Left colon (tissue), 2 donors: ENCODE measurements at regions not wholly inside any gene's neighbourhood (a gene's known extent, or its start where the extent isn't known, plus 50 kb on each side); places are given as distances from the start of the nearest gene placed in this dataset.

ENCODE experiments used
- ATAC-seq: fragments of 200-7000 bp; cut with Tn5 transposase; one replicate; pipeline ENCODE4 v1.9.1; 2020; ENCODE audit warnings: mild to moderate bottlenecking, moderate library complexity
- DNase-seq, 2 donors: peaks; one replicate each; pipeline ENCODE4 v3.0.0-alpha.2; 2020
- intact Hi-C, 2 donors: fragments of 100-400 bp; cut with DNase I in 1 of 2; cut with micrococcal nuclease in 1 of 2; formaldehyde crosslinking; loops; one replicate each; pipeline versions ENCODE4 v1.11.2 to v1.14.0; 2022; cut with DNase I, micrococcal nuclease
- donor health status: DM: no; HTN: no; CAD: no.
- donor health status: DM: yes; HTN: yes; CAD: no.

DNA sequence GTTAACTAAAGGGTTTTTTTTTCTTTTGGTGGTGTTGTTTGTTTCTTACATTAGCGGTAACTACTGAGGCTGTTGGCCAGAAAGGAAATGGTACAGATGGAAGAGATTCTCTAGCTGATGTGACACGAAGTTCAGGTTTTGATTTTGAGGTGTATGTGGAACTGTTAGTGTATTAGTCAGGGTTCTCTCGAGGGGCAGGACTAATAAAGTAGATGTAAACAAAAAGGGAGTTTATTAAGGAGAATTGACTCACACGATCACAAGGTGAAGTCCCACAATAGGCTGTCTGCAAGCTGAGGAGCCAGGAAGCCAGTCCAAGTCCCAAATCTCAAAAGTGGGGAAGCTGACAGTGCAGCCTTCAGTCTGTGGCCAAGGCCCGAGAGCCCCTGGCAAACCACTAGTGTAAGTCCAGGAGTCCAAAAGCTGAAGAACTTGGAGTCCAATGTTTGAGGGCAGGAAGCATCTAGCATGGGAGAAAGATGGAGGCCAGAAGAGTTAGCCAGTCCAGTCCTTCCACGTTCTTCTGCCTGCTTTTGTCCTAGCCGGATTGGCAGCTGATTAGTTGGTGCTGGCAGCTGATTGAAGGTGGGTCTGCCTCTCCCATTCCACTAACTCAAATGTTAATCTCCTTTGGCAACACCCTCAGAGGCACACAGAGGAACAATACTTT, 577.6 kb downstream of the EFNB2 start:
- DNase-seq (no peak), ATAC-seq (no peak)
- intact Hi-C loops: no loop called here

DNA sequence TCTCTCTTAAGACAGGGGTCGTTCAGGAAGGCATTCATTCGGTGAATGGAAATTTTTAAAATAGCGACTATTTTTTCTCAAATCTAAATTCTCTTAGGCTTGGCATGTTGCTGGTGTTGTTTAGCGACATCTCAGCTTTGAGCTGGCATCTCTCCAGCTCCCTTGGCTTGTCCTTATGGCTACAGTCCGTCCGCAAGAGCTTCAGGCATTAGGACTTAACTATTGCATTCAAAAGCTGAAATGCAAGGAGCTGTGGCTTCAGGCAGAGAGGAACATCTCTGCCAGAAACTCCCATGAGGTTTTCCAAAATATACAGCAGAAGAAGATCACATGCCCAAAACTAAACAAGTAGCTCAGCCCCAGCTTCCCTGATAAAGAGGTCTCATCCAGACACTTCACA, 578.5 kb downstream of the EFNB2 start:
- ATAC-seq (no peak), DNase-seq (no peak)
- intact Hi-C loops: no loop called here

DNA sequence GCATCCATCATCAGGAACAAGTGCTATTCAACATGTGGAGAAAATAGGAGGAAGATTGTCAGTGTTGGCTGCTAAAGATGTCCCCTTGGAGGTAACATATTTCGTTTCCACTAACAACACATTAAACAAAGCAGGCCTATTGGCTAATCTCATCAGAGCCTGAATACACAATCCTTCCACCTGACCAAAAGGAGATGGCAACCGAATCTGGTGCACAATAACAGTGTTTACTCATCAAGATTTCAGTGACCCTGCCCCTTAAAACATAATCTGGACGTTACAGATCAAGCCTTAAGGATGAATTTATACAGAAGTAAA, 582.5 kb downstream of the EFNB2 start:
- intact Hi-C loops: no loop called here
- ATAC-seq (no peak), DNase-seq (no peak)

DNA sequence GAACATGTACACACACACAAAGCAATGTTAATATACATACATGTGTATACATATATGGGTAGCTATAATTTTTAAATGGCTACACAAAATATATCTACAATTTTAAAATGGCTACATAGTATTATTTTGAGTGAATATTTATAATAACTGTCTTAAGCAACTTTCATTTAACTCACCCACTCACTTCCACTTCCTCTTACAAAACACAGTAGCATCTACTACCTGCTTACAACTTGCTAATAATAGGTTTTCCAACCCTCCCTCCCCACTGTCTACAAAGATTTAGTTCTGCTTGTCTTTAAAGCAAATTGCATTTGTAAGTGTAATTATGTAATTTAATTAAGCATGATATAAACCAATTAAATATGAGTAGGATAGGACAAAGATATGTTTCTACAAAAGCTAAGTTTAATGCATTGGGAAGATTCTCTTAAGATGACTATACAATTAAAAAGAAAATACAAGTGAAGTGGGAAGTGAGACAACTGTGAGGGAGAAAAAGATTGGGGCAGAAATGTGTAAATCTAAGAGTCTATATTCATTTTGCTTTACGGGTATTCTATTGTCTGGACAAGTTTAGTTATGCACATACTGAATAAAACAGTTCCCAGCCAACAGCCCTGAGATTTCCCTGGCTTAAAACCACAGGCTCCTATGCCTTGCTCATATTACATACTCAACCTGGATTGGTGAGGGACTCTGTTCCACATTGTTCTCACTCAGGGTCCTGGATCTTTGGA, 583.1 kb downstream of the EFNB2 start:
- no peak for ATAC-seq
- no peak for DNase-seq
- intact Hi-C loops: no loop called here

DNA sequence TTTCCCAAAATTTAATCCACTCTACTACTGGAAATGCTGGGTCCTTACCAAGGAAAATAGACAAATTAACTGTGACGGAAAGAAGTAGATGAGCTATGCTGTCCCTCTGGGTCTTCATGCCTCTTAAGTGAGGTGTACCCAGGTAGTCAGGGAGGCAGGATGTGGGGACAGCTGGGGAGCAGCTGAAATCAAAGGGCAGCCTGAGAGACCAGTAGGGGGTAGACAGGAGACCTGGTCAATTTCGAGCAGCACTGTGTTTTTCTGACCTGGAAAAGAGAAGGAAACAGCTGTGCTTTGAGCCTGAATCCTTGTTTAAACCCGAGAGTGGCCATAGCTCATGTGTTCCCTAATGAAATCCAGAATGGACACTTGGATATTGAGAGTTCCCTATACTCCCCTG, 587.3 kb downstream of the EFNB2 start:
- ATAC-seq: no peak
- DNase-seq: no peak
- intact Hi-C loops: no loop called here

DNA sequence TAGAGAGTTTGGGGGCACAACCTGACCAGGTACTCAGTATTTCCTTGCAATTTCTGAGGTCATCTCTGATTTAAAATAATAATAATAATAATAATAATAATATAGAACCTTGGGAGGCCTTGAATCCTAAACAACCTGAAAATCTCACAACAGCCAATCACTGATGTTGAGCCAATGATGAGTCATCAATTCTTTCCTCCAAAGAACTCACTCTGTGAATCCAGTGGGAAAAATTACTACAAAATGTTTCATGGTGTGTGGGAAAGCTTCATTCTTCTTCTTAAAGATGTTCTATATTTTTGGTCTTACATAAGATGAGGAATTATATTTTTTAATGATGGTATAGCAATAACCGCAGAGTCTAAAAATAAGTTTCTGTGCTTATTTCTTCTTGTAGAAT, 594.6 kb downstream of the EFNB2 start:
- DNase-seq (no peak), ATAC-seq (no peak)
- intact Hi-C loops: no loop called here

DNA sequence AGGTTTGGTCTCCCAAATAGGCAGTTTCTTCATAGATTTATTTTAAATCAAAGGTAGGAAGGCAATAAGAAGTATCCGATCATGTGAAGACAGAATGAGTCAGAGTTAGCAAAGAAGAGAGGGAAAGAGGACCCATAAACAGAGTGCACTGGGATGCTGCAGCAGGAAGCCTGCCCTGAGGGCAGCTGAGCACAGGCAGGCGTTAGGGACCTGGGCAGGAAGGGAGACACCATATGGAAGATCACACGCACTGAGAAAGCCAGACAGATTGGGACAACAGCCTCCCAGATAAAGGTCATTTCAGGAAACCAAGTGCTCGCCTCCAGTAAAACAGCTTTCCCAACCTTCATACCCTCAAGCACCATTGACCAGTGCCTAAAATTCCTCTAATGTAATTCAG, 598.0 kb downstream of the EFNB2 start:
- DNase-seq: no peak
- no peak for ATAC-seq
- intact Hi-C loops: no loop called here

DNA sequence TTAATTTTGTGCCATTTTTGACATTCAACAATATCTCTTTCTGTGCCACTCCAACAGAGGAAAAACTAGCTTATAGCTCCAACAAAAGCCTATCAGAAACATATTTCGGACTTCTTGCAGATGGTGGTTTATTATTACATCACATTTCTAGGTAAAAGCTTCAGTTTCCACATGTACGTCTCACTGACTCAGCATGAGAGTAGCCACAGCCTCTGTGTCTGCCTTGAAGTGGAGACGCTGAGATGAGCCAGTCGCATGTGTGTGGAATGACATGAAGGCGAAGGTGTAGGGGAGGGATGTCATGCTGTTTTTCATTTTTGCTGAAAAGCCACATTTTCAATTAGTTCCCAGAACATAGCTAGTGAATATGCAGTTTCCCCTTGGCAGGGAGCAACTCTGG, 598.6 kb downstream of the EFNB2 start:
- intact Hi-C loops: no loop called here
- no peak for DNase-seq
- ATAC-seq: no peak

DNA sequence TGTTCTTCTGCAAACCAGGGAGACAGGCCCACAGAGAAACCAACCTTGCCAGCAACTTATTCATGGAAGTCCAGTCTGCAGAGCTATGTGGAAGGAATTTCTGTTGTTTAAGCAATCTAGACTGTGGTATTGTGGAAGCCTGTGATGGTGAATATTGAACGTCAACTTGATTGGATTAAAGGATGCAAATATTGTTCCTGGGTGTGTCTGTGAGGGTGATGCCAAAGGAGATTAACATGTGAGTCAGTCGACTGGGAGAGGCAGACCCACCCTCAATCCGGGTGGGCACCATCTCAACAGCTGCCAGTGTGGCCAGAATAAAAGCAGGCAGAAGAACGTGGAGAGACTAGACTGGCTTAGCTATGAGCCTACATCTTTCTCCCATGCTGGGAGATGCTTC, 606.0 kb downstream of the EFNB2 start:
- ATAC-seq: no peak
- DNase-seq: no peak
- intact Hi-C loops: no loop called here

DNA sequence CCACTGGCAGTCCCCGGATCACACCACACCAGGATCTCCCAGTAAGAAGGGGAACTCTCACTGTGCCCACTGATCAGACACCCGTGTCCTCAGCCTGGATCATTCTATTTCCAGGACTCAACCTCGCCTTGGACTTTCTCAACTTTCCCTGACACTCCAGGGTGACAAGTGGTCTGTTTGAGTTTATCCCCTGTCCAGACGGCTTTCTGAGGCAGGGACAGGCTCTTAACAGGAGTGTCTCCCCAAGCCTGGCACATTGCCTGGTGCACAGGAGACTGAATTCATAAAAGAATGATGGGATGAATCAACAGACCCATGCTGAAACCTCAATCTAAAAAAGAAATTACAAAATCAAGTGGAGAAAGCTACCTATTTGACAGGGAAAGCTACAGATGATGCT, 606.6 kb downstream of the EFNB2 start:
- intact Hi-C loops: no loop called here
- no peak for ATAC-seq
- DNase-seq: no peak

DNA sequence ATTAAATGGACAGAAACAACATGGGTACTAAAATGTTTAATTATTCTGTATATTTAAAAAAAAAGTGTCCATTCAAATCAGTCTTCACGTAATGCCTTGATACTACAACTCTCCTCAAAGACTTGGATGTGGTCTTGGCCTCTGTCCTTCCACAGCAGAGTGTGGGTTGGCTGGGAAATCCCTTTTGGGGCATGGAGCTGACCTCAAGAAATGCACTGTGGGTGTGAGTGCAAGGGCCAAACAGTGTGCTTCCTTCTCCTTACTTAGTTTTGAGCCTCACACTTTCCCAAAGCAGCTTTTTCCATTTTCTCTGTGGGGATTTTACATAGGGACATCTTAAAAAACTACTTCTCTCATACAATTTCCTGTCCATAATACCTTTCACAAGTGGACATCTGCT, 607.4 kb downstream of the EFNB2 start:
- intact Hi-C loops: no loop called here
- ATAC-seq (no peak), DNase-seq (no peak)

DNA sequence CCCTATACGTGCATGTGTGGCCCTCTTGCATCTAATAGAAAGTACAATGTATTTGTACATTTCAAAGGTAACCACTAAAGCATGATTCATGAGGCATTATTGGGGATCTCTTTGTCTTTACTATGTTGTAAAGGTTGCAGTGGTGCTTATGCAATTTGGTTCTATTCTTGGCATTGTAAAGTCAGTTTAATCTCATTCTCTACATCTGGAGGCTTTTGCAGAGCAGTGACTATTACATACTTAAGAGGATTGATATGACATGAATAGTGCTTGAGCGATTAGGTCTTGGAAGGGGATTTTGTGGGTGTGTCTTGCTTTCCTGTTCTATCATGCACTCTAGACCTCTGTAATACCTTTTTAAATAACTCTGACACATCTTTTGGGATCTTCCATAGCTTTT, 610.0 kb downstream of the EFNB2 start:
- intact Hi-C loops: no loop called here
- no peak for ATAC-seq
- no peak for DNase-seq

DNA sequence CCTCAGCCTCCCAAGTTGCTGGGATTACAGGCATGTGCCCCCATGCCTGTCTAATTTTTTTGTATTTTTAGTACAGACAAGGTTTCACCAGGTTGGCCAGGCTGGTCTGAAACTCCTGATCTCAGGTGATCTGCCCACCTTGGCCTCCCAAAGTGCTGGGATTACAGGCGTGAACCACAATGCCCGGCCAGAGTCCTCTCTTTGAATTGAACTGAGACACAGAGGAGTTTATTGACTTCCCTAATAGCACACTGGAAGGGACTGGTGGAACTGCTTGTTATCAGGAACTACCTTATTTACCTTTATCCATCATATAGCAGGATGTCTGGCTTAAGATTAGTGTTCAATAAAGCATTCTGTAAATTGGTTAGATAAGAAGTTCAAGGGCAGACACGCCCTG, 613.8 kb downstream of the EFNB2 start:
- peak; percentile 37 to 38 for DNase-seq
- intact Hi-C loops: no loop called here
- peak; percentile 71 for ATAC-seq

DNA sequence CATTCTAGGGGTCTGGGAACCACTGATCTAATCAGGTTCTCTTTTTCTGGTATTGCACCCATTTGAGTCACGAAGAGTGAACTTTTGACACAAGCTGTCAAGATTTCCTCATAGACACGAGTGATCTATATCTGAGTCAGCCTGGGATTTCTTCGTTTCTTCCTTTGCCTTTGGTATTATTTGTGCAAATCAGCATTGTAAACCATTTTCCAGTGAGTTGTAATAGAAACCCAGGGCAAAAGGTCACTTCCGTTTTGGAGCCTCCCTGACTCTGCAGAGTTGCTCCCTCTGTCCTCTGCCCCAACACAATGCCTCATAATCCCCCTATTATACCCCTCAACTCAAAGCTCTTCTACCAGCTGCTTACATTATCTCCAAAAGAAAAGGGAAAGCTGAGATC, 615.1 kb downstream of the EFNB2 start:
- DNase-seq: no peak
- intact Hi-C loops: no loop called here
- peak; percentile 46 for ATAC-seq

DNA sequence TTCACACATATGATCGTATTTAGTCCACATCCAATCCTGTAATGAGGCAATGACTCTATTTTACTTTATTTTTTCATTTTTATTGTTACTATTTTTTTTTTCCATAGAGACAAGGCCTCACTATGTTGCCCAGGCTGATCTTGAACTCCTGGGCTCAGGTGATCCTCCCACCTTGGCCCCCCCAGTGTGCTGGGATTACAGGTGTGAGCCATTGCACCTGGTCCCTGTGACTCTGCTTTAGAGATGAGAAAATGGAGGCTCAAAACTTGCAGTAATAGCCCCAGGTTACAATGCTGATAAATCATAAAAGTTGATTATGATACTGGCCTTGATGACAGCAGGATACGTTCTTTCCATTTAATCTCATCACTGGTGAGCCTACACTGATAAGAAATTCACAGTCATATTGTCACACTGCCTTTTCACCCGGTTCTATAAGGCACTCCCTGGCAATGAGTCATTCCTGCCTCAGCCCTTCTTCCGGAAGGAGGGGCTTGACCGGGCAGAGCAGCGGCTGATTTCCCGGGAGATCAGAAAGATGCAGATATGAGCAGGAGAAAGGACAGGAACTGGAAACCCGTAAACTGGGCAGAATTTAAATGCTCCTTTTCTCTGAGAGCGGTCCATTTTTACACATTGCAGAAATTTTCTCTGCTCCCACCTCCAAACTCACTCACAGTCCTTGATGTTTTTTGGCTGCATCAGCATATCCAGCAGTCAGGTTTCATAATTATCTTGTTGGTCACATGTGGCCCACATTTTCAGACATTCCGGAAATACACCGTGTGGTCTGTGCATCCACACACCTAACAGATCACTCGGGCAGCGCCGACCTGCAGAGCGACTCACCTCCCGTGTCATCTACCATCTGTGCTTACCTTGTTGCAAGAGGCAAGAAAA, 616.4 kb downstream of the EFNB2 start:
- intact Hi-C loops: no loop called here
- peak; percentile 66 to 88 for DNase-seq
- peak; percentile 88 for ATAC-seq

DNA sequence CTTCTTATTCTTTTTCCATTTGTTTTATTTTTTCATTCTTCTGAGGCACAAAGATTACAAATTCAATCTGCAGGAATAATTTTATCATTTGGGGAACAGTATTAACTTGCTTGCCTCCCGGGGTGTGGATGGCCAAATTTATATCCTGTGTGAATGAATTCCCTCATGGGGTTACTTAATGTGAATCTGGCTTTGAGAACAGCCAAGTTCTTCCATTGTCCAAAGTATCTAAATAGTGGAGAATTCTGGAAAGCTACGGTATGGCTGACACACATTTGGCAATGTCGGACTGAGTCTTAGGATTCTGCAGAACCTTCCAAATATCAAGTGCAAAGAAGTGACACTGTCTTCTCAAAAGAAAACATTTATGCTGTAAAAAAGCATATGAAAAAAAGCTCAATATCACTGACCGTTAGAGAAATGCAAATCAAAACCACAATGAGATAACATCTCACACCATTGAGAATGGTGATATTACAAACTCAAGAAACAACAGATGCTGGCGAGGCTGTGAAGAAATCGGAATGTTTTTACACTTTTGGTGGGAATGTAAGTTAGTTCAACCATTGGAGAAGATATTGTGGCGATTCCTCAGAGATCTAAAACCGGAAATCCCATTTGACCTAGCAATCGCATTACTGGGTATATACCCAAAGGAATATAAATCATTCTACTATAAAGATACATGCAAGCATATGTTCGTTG, 620.2 kb downstream of the EFNB2 start:
- no peak for ATAC-seq
- no peak for DNase-seq
- intact Hi-C loops: no loop called here

DNA sequence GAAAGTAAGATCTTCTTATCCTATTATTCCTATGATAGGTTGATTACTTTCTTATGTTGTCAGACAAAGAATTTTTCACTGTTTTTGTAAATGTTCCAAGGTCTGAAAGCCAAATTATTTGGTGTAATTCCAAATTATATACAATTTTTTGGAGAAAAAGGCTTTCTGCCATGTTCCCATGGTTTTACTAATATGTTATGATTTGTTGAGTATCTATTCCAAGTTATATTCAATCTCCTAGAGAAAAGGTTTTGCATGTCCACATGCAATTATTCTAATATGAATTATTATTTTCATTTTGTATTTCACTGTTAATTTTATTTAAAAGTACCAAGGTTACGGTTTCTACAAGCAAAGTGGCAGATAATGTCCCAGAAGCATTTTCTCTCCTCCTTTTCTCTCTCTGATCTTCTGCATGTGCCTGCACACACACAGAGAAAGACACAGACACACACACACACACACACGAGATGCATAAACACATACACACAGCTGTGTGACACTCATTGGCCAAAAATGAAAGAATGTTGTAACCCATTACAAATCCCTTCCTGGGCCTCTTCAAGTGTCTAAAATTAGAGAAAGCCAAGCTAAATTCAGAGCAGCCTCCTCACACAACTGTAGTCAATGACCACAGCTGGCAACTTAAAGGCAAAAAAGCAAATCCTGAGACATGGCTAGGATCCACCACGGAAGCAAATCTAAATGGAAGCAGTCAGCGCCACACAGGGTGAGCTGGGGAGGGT, 621.0 kb downstream of the EFNB2 start:
- no peak for ATAC-seq
- intact Hi-C loops: no loop called here
- DNase-seq: no peak

DNA sequence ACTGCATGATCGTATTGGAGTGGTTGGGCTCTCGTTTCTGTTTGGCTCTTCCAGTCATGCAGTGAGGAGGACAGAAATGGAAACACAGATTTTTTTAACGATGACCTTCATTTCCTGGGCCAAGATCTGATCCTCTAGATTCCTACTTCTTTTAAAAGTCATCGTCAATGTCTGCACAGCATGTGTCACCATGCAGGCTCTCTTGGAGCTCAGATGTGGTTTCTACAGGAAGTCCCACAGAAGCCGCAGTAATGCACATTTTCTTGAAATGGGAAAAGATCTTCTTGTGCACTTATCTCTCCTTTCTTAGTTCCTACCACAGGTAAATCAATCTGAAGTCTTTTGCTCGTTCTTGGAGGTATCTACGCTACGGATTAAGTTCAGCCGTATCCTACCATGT, 626.9 kb downstream of the EFNB2 start:
- DNase-seq (no peak), ATAC-seq (no peak)
- intact Hi-C loops: no loop called here
